H1 (cell line): ENCODE measurements at regions not wholly inside any gene's neighbourhood (a gene's known extent, or its start where the extent isn't known, plus 50 kb on each side); places are given as distances from the start of the nearest gene placed in this dataset.

Experiments used
- CTCF ChIA-PET: fragments of 300-600 bp; sonication (Branson Sonifier 250); formaldehyde crosslinking; loops from one replicate; lab custom pipeline; 2021; ENCODE audit not compliant: partially characterized antibody; lab: Charles Lee
- POLR2A ChIA-PET: fragments of 300-600 bp; sonication (Branson Sonifier 250); formaldehyde crosslinking; loops from one replicate; lab custom pipeline; 2021; ENCODE audit warnings: inconsistent platforms; ENCODE audit not compliant: partially characterized antibody; lab: Charles Lee
- DNase-seq, 2 experiments: peaks; one replicate each; pipeline versions ENCODE4 v3.0.0 to v3.0.0-alpha.2; 2010 to 2022; ENCODE audit warnings: low spot score in 2 of 2, low read depth in 1 of 2, mixed read lengths in 1 of 2
- FAIRE-seq: peaks from 2 replicates; lab custom pipeline; 2011; peaks lifted over from hg19 to GRCh38; lab: Jason Lieb, UNC
- H2AFZ ChIP-seq: 2 replicates; pipeline ENCODE4 v1.8.1; 2012; ENCODE audit warnings: low read length, inconsistent platforms
- H2AK5ac ChIP-seq: 2 replicates; pipeline ENCODE4 v1.6.1; 2013; ENCODE audit warnings: low read depth, low read length
- H2BK120ac ChIP-seq: replicated peaks from 2 replicates; pipeline ENCODE3; 2013; ENCODE audit warnings: low read depth, low read length, inconsistent platforms
- H2BK12ac ChIP-seq: 2 replicates; pipeline ENCODE4 v1.6.1; 2013; ENCODE audit warnings: low read depth, low read length
- H2BK15ac ChIP-seq: 2 replicates; pipeline ENCODE4 v1.6.1; 2013; ENCODE audit warnings: low read length
- H2BK20ac ChIP-seq: 2 replicates; pipeline ENCODE4 v1.6.1; 2013; ENCODE audit warnings: low read length
- H2BK5ac ChIP-seq: 2 replicates; pipeline ENCODE4 v1.6.1; 2013; ENCODE audit warnings: low read depth, low read length
- H3K14ac ChIP-seq: 2 replicates; pipeline ENCODE4 v1.6.1; 2013; ENCODE audit warnings: inconsistent platforms; ENCODE audit not compliant: insufficient read length
- H3K18ac ChIP-seq: 2 replicates; pipeline ENCODE4 v1.6.1; 2013; ENCODE audit warnings: low read length; ENCODE audit errors: extremely low read depth
- H3K23ac ChIP-seq: 2 replicates; pipeline ENCODE4 v1.6.1; 2013; ENCODE audit warnings: inconsistent platforms; ENCODE audit not compliant: insufficient read length
- H3K23me2 ChIP-seq: 2 replicates; pipeline ENCODE4 v1.6.1; 2013; ENCODE audit warnings: low read depth, low read length
- H3K27ac ChIP-seq: 2 replicates; pipeline ENCODE4 v1.6.1; 2011; ENCODE audit warnings: low read depth, low read length, inconsistent platforms
- H3K27me3 ChIP-seq, 4 experiments: replicated peaks in 1 of 4; 1 replicate in 1 of 4; 2 replicates in 3 of 4; pipeline versions ENCODE4 v1.6.1 to v1.8.1; 2011 to 2013; ENCODE audit warnings: low read length in 3 of 4, mild to moderate bottlenecking in 3 of 4, inconsistent platforms in 2 of 4, mixed read lengths in 2 of 4, moderate library complexity in 1 of 4; ENCODE audit not compliant: control insufficient read depth in 3 of 4, insufficient read depth in 3 of 4; ENCODE audit errors: extremely low read depth in 1 of 4
- H3K36me3 ChIP-seq, 4 experiments: 2 replicates each; pipeline versions ENCODE4 v1.6.1 to v1.8.1; 2011 to 2013; ENCODE audit warnings: mild to moderate bottlenecking in 4 of 4, low read length in 3 of 4, moderate library complexity in 2 of 4, control low read depth in 1 of 4, inconsistent platforms in 1 of 4; ENCODE audit not compliant: insufficient read depth in 4 of 4, control insufficient read depth in 2 of 4
- H3K4ac ChIP-seq: replicated peaks from 2 replicates; pipeline ENCODE3; 2013; ENCODE audit warnings: low read length, low read depth, mixed read lengths, inconsistent platforms; ENCODE audit not compliant: insufficient read length
- H3K4me1 ChIP-seq, 4 experiments: replicated peaks in 1 of 4; 1 replicate in 1 of 4; 2 replicates in 3 of 4; pipeline versions ENCODE4 v1.6.1 to v1.8.1; 2011 to 2013; ENCODE audit warnings: low read length in 3 of 4, inconsistent platforms in 2 of 4, mixed read lengths in 1 of 4; ENCODE audit not compliant: insufficient read depth in 4 of 4, control insufficient read depth in 3 of 4
- H3K4me2 ChIP-seq, 2 experiments: 2 replicates each; pipeline versions ENCODE4 v1.6.1 to v1.8.1; 2011 to 2013; ENCODE audit warnings: low read depth in 2 of 2, low read length in 2 of 2, control low read depth in 1 of 2, inconsistent platforms in 1 of 2, mild to moderate bottlenecking in 1 of 2; ENCODE audit not compliant: insufficient read depth in 1 of 2
- H3K4me3 ChIP-seq, 4 experiments: fragments of 200-600, 300-600 bp in 1 of 4; sonication (generic), shearing (Covaris generic), sonication (Bioruptor Twin) in 1 of 4; 2 replicates each; pipeline versions ENCODE4 v1.5.1 to v1.8.1; 2011 to 2016; ENCODE audit warnings: low read length in 4 of 4, low read depth in 3 of 4, control low read depth in 2 of 4, inconsistent platforms in 2 of 4, mild to moderate bottlenecking in 2 of 4, mixed read lengths in 1 of 4, moderate library complexity in 1 of 4; ENCODE audit not compliant: insufficient read depth in 2 of 4; ENCODE audit errors: extremely low read depth in 1 of 4
- H3K56ac ChIP-seq: replicated peaks from 2 replicates; pipeline ENCODE3; 2013; ENCODE audit warnings: low read depth, mild to moderate bottlenecking, mixed read lengths, low read length, inconsistent platforms; ENCODE audit not compliant: insufficient read length
- H3K79me1 ChIP-seq: 2 replicates; pipeline ENCODE4 v1.6.1; 2013; ENCODE audit warnings: low read depth, low read length, control low read depth
- H3K79me2 ChIP-seq, 2 experiments: 2 replicates each; pipeline versions ENCODE4 v1.6.1 to v1.8.1; 2012 to 2013; ENCODE audit warnings: low read length in 2 of 2, mild to moderate bottlenecking in 2 of 2, inconsistent platforms in 1 of 2; ENCODE audit not compliant: insufficient read depth in 2 of 2, control insufficient read depth in 1 of 2
- H3K9ac ChIP-seq, 4 experiments: replicated peaks in 1 of 4; 1 replicate in 1 of 4; 2 replicates in 3 of 4; pipeline versions ENCODE4 v1.6.1 to v1.8.1; 2011 to 2013; ENCODE audit warnings: low read depth in 3 of 4, low read length in 3 of 4, control low read depth in 2 of 4, mild to moderate bottlenecking in 2 of 4, moderate library complexity in 2 of 4, inconsistent platforms in 1 of 4; ENCODE audit errors: extremely low read depth in 1 of 4
- H3K9me3 ChIP-seq, 2 experiments: 2 replicates each; pipeline versions ENCODE4 v1.6.1 to v1.8.1; 2012 to 2013; ENCODE audit warnings: mild to moderate bottlenecking in 2 of 2, moderate library complexity in 2 of 2, control low read depth in 1 of 2, inconsistent platforms in 1 of 2, low read depth in 1 of 2, low read length in 1 of 2, mixed read lengths in 1 of 2; ENCODE audit not compliant: insufficient read depth in 2 of 2
- H4K20me1 ChIP-seq, 2 experiments: replicated peaks in 1 of 2; 2 replicates each; pipeline versions ENCODE3 to v1.8.1; 2011 to 2013; ENCODE audit warnings: inconsistent platforms in 2 of 2, low read length in 2 of 2, mild to moderate bottlenecking in 1 of 2; ENCODE audit not compliant: insufficient read depth in 2 of 2, control insufficient read depth in 1 of 2
- H4K5ac ChIP-seq: 2 replicates; pipeline ENCODE4 v1.6.1; 2013; ENCODE audit warnings: low read length, low read depth, mixed read lengths, inconsistent platforms; ENCODE audit not compliant: insufficient read length
- H4K8ac ChIP-seq: 2 replicates; pipeline ENCODE4 v1.8.0; 2013; ENCODE audit warnings: mild to moderate bottlenecking, moderate library complexity, low read length, inconsistent platforms; ENCODE audit not compliant: insufficient read depth; ENCODE audit errors: extremely low read depth
- H4K91ac ChIP-seq: replicated peaks from 2 replicates; pipeline ENCODE3; 2013; ENCODE audit warnings: low read length, mixed read lengths, inconsistent platforms; ENCODE audit not compliant: insufficient read length
- ATF2 ChIP-seq: IDR thresholded peaks from 2 replicates; pipeline ENCODE4 v1.6.1; 2012; ENCODE audit warnings: low read length, inconsistent platforms
- BRCA1 ChIP-seq: IDR thresholded peaks from 2 replicates; pipeline ENCODE4 v1.6.1; 2012; ENCODE audit warnings: low read depth, low read length, improper control_type of control experiment
- FOSL1 ChIP-seq: IDR thresholded peaks from 2 replicates; pipeline ENCODE4 v1.6.1; 2011; ENCODE audit warnings: mild to moderate bottlenecking, low read depth, low read length, moderate library complexity; ENCODE audit not compliant: insufficient read depth
- KDM5A ChIP-seq: fragments of 200-600 bp; IDR thresholded peaks from 2 replicates; pipeline ENCODE4 v1.7.1; 2012; ENCODE audit warnings: mild to moderate bottlenecking, low read length, inconsistent platforms, mixed read lengths
- RBBP5 ChIP-seq: IDR thresholded peaks from 2 replicates; pipeline ENCODE4 v1.7.1; 2012; ENCODE audit warnings: low read depth, mild to moderate bottlenecking, inconsistent platforms, low read length, moderate library complexity, borderline replicate concordance
- SIN3A ChIP-seq, 2 experiments: IDR thresholded peaks in 1 of 2; conservative IDR thresholded peaks in 1 of 2; 2 replicates each; pipeline ENCODE4 v1.6.1; 2011 to 2012; ENCODE audit warnings: low read length in 2 of 2, improper control_type of control experiment in 1 of 2, low read depth in 1 of 2, mild to moderate bottlenecking in 1 of 2
- SP1 ChIP-seq: IDR thresholded peaks from 2 replicates; pipeline ENCODE4 v1.6.1; 2011; ENCODE audit warnings: low read depth, low read length
- TBP ChIP-seq: IDR thresholded peaks from 2 replicates; pipeline ENCODE4 v1.6.1; 2011; ENCODE audit warnings: low read depth, low read length, improper control_type of control experiment
- TCF12 ChIP-seq: IDR thresholded peaks from 2 replicates; pipeline ENCODE4 v1.6.1; 2011; ENCODE audit warnings: low read depth, mild to moderate bottlenecking, low read length
- WGBS, 2 experiments: shearing (Covaris generic) in 1 of 2; methylation state at CpG; one replicate each; pipeline versions ENCODE4 v1.1.6 to v1.1.7; 2013 to 2015; ENCODE audit warnings: low lambda C conversion rate in 2 of 2, mixed read lengths in 2 of 2, inconsistent platforms in 1 of 2, low coverage in 1 of 2, missing lambda C conversion rate in 1 of 2; ENCODE audit not compliant: insufficient replicate concordance in 2 of 2, insufficient coverage in 1 of 2, insufficient read length in 1 of 2; ENCODE audit errors: extremely low coverage in 1 of 2, missing lambda C conversion rate in 1 of 2; 5-methylcytosine and 5-hydroxymethylcytosine counted together

- no peak overlapping the region for H3K14ac ChIP-seq
- H3K79me1 ChIP-seq = no peaks in the 10 kb centered on the region
- no peaks in the 10 kb centered on the region for H3K23me2 ChIP-seq
- no peak overlapping the region for H4K8ac ChIP-seq
- DNase-seq = no peak
- H3K4me3 ChIP-seq = no peak overlapping the region
- H3K4me1 ChIP-seq = no peaks in the 10 kb centered on the region
- no peaks in the 10 kb centered on the region for H3K9me3 ChIP-seq
- H2BK12ac ChIP-seq = no peak overlapping the region
- H3K79me2 ChIP-seq = no peaks in the 10 kb centered on the region
- no peak overlapping the region for H2BK20ac ChIP-seq
- no peak overlapping the region for H3K18ac ChIP-seq
- no peak overlapping the region for H2AK5ac ChIP-seq
- ChIA-PET CTCF (interaction anchor here (0.6 to 1.6 kb wide), 8 partner anchors 13 to 111 kb away, joined by 3 to 5 read pairs (median 3); no protein-coding TSS in a partner anchor), POLR2A (interaction anchor here (1.0 kb wide), 1 partner anchor 13 kb away, joined by 3 read pairs; no protein-coding TSS in a partner anchor)
- H3K36me3 ChIP-seq = no peaks in the 10 kb centered on the region
- H2BK120ac ChIP-seq = no peak overlapping the region
- H2BK15ac ChIP-seq = no peak overlapping the region
- peaks cover 0 to 3% (median 1%) of the 10 kb centered on the region in 4 experiments; a peak in 3 of 7 replicates for H3K27me3 ChIP-seq
- H3K4ac ChIP-seq = no peak overlapping the region
- WGBS, 2 experiments = 95% methylated on average over 3 of the region's 3 CpGs; no CpG with 5 or more reads in 1 of the 2 experiments
- no peak overlapping the region for H3K27ac ChIP-seq
- H3K9ac ChIP-seq = no peak overlapping the region
- H4K5ac ChIP-seq = no peak overlapping the region
- no peak overlapping the region for H2BK5ac ChIP-seq
- FAIRE-seq = no peak
- H3K56ac ChIP-seq = no peak overlapping the region
- H3K4me2 ChIP-seq = no peak overlapping the region
- no peaks in the 10 kb centered on the region for H4K20me1 ChIP-seq
- no peak for TF ChIP-seq BRCA1
- no peak for TF ChIP-seq KDM5A
- TF ChIP-seq SIN3A (conservative IDR thresholded peaks at IDR 0.05 in 1 of 2, IDR thresholded peaks at IDR 0.05 in 1 of 2; ENCODE audit: low read depth in 1 of 2, low read length in 2 of 2) = no peak
- TF ChIP-seq RBBP5 = no peak
- TF ChIP-seq SP1 = no peak
- no peak for TF ChIP-seq TBP
- TF ChIP-seq TCF12 = no peak
- no peak for TF ChIP-seq FOSL1
- no peak for TF ChIP-seq ATF2
- H3K23ac ChIP-seq = no peak overlapping the region
- no peak overlapping the region for H4K91ac ChIP-seq
- no peak overlapping the region for H2AFZ ChIP-seq
Measured at GRCh38 chr13:27847669-27848068, 55.4 kb downstream of the GSX1 start.
